EH (cell line): ENCODE measurements at regions not wholly inside any gene's neighbourhood (a gene's known extent, or its start where the extent isn't known, plus 50 kb on each side); places are given as distances from the start of the nearest gene placed in this dataset.

Source experiments
- DNase-seq: peaks from one replicate; pipeline ENCODE4 v3.0.0-alpha.2; 2015; ENCODE audit warnings: low read depth

DNA sequence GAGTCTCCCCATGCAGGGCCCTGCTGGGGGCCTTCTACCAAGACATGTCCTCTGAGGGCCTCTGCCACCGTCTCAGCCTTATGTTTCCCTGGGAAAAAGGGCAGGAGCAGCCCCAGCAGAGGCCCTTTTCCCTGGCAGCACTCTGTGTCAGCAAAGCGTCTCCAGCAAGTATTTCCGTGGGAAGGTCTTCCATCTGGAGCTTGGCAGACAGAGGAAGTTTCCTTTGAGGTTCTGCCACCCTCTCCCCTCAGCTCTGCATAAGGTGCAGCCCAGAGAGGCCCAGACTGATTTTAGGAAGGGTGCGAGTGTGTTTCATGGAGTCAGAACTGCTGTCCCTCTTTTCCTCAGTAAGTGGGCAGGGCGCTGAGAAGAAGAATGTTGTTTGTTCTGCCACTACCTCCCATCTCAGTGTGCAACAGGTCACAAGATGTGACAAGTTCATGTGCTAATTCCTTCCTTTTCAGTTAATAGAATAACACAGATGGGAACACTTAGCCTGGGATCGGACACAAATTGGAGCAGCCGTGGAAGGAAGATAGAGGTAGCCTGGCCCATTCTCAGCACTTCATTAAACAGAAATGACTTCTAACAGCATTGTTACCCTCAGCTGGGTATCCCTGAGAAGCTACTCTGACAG, 784.4 kb downstream of the MAFB start:
- no peak for DNase-seq

DNA sequence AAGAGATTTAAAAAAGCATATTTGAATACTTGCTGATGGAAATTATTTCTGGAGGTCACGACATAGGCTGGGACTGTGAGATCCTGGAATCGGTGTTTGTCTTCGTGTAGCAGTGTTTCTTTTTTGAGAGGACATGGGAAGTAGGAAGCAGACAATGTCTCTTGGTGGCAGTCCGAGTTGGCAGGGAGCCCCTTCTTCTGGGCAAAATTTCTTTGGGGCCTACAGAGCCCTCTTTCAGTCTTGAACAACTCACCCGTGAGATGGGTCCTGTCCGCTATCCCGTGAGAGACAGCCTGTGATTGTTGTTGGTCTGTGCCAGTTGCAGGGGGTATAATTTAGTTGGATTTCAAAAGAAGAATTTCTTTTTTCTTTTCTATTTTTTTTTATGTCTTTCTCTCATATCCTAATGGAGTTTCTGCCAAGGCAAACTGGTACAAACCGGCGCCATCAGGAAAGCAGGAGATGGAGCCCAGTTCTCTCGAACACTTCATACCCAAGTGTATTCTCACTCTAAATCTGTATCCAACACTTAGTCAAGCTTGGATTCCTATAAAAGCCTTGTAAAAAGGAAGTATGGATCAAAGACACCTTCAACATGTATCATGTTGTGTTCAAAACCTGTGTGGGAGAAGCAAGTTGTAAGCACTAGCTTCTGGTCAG, 785.1 kb downstream of the MAFB start:
- no peak for DNase-seq

DNA sequence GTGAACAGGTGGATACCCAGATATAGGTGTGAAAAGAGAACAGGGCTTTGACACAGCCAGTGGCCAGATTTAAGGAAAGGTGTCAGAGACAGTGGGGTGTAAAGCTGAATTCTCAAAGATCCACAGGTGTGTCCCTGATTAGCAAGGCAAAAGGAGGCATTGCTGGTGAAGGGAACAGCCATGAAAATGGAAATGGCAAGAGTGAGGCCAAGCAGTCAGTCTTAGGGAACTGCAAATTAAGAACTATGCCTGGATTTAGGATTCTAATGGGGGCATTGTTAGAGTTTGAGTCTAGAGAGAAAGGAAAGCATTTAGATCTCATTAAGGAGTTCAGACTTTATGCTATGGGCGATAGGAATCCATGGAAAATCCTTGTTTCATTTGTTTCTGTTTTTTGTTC, 789.2 kb downstream of the MAFB start:
- no peak for DNase-seq

DNA sequence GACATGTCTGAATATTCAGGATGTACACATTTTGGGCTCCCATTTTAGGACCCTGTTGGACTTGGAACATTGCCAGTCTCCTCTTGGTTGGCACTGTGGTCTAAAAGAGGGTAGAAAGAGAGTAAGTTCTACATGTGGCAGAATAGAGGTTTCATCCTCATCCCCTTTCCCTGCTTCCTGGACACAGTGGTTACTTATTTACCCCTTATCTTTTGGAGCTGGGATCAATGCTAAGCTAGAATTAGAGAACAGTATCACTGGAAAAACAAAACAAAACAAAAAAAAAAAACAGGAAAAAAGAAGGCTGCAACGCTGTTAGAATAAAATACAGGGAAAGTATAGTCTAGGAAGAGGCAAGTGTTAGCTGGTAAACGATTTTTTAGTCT, 790.6 kb downstream of the MAFB start:
- no peak for DNase-seq

DNA sequence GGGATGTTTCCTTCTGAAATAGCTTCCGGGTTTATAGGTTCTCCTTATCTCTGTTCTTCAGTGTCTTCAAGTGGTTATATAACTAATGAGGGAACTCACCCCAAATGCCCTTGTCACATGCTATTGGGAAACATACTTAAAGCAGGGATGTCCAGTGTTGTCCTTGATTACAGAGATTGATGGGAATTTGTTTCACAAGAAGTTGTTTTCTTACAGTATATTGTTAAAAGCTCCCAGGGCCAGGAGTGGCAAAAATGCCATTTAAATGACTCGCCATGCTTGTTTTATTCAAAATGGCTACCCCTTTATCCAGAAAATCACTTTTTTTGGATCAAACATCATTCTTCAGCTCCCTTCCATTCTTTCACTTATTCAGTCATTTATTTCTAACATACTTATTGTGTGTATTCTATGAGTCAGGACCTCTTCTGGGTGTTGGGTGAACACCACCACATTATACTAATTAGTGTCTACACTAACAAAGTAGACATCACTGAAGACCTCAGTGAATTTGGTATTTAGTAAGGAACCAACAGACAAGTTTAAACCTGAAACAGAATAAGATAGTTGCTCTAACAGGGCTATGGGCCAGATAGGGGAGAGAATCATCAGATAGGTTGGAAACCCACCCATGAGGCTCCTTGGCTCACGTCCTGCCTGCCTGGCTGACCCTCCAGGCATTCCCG, 791.1 kb downstream of the MAFB start:
- peak; percentile 64 for DNase-seq

DNA sequence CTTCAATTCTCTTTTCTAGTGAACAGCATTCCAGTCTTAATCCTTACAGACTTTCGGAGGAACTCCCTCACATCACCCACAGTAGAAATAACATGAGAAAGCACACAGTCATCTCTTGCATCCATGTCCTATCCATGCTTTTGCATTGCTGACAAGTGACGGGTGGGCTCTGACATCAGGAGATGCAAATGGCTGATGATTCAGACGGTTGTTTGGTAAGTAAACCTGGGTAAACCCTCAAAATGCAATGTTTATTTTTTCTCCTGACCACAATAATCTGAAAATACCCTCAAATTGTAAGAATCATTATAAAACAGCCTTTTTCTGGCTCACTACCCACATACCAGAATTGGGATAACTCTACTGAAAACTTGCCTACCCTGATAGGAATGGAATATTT, 792.0 kb downstream of the MAFB start:
- peak; percentile 91 for DNase-seq

DNA sequence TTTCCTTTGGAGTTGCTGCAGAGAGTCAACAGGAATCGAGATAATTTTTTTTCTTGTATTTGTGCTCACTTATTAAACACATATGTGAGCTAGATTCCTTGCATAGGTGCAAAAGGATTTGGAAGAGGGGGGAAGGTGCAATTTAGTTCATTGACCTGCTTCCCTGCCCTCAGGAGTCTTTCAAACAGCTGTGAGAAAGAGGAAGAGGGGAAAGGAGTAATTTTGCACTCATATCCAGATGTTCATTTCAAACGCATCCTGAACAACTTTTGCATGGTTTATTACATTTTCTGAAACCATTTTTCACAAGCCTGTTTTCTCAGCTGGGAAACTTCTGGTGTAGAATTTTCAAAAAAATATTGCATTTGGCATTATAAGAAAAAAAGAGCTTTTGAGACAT, 795.0 kb downstream of the MAFB start:
- DNase-seq: no peak

DNA sequence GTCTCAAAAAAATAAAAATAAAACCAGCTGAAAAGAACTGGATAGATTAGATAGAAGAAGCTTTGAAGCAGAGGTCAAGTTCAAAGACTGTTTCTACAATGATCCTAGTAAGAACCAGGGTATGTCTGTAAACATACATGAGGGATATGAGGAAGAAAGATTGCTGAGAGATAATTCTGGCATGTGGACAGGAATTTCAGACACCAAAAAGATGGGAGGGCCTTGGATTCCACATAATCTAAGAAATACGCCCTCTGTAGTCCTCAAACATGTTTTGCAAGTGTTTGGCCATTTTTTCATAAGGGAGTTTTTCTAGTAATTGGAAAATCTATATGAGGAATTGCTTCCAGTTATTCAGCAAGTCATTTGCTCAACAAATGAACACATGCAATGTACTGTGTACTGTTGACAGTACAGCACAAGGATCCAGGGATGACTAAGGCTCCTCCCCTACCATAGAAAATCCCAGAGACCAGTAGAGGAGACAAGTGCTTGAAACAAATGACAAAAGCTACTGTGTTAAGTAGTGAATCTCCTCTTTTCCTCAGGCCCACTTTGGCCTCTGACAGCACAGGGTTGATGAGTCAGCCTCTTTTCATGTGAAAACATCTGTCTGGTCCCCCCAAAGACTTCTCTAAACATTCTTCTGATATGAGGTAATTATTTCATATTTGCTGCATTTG, 795.9 kb downstream of the MAFB start:
- peak; percentile 78 for DNase-seq

DNA sequence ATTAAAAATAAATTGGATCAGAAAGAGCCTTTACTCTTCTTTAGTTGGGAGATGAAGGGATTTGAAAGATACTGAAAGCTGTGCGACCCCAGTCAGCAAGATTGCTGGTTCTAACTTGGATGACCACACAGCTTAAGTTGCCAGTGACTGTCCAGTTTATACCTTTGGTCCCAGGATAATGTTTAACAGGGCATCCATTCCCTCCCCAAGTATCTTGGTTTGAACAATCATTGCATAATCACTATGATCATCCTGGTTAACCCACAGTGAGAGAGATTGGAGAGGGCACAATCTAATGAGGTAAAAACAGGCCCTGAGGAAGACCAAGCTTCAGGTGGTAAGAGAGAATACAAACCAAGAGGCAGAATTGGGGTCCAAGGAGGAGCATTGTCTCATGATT, 798.3 kb downstream of the MAFB start:
- DNase-seq: no peak

DNA sequence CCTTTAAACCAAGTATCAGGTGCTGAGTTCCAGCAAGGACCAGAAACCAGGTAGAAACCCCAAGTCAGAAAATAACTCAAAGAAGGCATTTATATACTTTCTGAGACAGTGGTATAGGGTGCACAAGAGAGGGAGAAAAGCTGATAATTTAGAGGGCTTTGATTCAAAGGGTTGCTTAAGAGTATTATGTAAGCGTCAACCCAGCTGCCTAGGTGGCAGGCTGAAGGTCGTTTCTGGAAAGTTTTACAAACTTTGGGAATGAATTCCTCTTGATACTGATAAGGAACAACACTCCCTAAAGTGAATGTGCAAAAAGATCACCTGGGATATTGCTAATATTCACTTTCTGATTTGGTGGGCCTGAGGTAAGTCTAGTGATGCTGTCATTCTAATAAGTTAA, 800.7 kb downstream of the MAFB start:
- DNase-seq: no peak

DNA sequence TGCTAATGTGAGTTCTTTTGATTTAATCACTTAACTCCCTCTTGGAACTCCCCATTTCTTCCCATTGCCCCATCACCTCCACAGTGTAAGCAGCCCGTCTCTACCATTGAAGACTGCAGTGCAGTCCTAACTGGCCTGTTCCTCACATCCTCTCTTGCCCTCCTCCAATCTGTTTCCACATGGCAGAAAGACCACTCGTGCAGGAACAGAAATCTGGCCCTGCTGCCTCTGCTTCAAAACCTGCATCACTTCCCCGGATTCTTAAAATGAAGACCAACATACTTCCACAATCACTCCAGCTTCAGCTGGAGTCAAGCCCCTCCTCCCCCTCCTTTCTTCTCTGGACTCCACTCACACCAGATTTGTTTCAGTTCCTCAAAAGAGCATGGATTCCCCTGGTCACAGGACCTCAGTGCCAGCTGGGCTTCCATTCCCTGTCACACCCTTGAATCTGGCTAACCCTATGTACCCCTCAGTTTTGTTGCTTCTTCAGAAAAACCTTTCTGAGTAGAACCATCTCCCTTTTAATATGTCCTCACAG, 802.3 kb downstream of the MAFB start:
- DNase-seq: no peak

DNA sequence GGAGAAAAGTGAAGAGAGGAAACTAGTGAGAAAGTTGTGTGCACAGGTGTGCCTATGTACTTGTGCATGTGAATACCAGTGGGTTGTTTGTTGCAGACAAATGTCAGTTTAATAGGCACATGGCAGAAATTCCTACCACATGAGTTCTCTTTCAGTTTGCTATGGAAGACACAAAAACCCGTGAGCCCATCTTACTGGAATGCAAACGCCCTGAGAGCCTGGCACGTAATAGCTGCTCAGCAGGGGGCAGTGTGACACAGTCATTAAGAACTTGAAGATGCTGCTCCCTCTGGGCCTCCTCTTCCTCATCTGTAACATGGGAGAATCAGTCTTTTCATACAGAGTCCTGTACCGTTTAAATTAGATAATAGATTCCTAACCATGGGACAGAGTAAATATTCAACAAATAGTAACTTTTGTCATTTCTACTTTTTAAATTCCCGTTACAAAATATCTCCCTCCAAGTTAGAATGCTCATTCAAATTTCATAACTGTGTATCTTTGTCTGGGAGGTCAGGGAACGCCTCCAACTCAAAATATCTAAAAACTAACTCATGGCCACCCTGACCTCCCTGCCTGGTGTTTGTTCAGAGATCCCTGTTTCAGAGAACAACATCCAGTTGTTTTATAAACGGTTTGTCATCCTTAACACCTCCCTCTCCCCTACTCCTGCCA, 802.9 kb downstream of the MAFB start:
- DNase-seq: peak; percentile 95

DNA sequence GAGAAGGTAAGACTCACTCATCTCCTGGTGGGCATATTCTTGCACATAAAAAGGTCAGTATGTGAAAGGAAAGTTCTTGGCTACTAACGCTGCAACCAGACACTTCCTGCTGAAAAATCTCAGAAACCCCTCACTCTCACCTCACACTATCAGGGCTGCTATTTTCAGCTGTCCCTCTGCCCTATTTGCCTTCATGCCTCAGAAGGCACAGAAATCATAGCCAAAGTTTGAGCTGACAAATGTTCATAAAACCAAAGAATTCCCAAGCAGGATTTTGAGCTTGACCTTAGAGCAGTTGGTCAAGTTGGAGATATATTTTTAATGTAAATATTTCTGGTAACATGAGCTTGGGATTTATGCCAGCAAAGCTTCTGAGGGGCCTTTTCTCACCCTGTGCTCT, 806.2 kb downstream of the MAFB start:
- no peak for DNase-seq

DNA sequence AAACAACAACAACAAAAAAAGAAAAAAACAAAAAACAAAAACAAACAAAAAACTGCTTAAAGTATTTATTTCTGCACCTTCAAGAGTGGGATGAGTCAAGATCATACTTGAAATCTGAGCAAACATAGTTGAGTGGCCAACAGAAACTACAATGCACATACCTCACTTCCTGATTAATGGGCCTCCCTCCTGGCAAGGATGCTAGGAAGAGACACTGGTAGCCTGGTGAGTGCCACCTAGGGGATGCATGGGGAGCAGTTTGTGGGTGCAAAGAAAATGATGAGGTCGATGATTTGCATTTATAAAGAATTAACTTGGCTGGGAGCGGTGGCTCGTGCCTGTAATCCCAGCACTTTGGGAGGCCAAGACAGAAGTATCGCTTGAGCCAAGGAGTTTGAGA, 808.1 kb downstream of the MAFB start:
- peak; percentile 53 for DNase-seq

DNA sequence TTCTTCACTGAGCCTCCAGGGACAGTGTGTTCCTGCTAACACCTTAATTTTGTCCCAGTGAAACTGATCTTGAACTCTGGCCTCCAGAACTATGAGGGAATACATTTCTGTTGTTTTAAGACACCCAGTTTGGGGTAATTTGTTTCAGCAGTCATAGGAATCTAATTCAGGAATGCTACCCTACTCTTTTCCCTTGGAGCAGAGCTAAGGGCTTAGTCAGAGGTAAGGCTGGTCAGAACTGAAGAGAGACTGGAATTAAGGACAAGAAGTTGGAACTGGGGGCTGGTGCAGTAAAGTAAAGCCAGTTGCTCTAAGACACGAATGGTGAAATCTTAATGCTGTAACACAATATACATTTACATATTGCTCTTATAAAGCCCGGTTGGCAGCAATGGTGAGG, 809.7 kb downstream of the MAFB start:
- peak; percentile 69 for DNase-seq

DNA sequence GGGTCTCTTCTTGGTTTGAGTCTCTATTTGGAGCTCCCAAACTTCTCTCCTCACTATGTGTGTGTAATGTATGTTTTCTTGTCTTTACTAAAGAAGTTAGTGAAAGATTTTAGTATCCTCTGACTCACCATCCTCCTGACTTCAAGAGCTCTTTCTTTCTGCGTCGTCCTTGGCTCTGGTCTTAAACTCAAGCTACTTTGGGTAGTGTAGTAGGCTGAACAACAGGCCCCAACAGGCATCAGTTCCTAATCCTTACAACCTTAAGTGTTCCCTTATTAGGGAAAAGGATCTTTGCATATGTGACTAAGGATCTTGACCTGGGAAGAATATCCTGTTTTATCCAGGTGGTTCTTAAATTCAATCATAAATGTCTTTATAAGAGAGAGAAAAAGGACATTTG, 810.2 kb downstream of the MAFB start:
- DNase-seq: no peak

DNA sequence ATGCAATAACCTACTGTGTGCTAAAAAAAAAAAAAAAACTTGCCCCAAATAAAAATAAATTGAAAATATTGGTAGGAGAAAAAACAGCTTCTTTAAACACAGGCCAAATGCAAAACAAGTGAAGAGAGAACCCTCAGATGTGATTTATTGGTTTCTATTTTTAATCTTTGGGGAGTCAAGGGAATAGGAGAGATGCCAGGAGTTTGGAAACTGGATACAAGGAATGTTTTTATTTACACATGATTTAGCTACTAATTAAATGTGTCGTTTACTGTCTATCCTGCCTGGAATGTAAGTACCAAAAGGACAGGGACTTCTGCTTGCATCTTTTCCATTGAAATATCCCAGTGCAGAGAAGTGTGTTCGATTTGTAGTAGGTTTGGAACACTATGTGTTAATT, 810.7 kb downstream of the MAFB start:
- no peak for DNase-seq

DNA sequence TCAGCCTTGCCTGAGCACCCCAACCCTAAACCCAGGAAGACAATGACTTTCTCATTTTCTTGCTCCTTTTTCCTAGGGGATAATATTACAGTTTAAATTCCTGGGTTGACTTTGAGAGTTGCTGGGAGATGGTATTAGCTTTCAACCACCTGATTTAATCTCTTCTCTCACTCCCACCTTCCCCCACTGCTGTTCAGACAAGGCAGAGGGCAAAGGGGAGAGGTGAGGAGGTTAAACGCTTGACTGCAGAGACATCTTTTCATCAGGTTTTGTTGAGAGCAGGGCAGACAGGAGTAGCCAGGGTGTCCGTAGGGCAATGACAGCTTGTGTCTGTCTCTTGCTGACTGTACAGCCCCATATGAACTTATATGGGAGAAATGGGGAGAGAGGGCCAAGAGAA, 811.2 kb downstream of the MAFB start:
- DNase-seq: no peak

DNA sequence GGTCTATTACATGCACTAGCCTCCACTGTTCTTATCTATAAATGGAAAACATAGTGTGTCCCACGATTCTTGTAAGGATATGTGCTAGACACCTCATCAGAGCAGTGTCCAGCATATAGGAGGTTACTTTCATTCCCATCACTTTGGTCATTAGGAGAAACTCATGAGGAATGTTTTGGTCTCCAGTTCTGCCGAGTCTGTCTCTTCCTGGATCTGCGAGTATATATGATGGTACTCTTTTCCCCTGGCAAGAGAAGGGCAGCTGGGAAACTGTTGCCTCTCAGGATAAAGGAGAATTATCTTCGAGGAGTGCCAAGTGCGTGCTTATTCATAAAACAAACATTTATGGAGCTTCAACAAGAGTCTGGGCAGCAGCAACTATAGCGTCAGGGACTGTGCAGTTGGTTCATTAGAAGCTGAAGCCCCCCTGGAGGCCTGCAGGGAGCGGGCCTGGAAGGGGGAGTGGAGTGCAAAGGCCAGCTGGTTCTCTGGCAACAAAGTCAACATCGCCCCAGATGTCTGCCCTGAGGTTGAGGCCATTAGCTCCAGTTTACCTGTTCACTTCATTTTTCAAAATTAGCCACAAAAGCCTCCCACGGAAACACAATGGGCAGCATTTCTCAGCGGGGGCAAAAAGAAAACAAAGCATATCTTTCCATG, 811.9 kb downstream of the MAFB start:
- DNase-seq: peak; percentile 73

DNA sequence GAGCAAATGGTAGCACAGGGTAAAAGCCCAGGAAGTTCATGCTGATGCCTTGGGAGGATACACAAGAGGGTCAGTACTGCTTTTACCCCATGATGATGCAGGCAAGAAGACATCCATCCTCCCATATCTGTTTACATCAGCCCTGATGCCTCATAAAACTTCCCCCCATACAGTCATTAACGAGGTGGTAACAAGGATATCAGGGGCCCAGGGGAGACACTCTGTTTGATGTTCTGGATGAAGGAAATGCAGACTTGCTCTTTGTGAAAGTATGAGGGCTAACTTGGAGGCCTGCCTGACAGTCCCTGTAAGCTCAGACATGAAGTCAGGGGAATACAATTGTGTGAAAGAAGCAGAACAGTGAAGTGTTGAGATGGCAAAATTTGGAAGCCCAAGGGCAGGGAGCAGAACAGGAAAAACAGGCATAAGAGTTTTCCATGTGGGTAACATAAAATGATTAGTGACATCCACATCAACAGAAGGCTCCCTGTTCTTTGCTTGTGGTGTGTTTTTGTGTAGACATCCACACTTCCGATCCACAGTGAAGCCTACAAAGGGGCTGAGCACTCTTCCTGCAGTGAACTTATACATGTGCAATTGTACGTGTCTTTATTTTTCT, 813.4 kb downstream of the MAFB start:
- no peak for DNase-seq
